Left colon (tissue), 2 donors: ENCODE measurements at regions not wholly inside any gene's neighbourhood (a gene's known extent, or its start where the extent isn't known, plus 50 kb on each side); places are given as distances from the start of the nearest gene placed in this dataset.
"Not testable (repeated sequence)": the region's sequence is repeated elsewhere in the genome, so short reads cannot be mapped to it uniquely, and the experiment has no call there.

Source experiments
- ATAC-seq: fragments of 200-7000 bp; cut with Tn5 transposase; one replicate; pipeline ENCODE4 v1.9.1; 2020; ENCODE audit warnings: mild to moderate bottlenecking, moderate library complexity
- DNase-seq, 2 donors: peaks; one replicate each; pipeline ENCODE4 v3.0.0-alpha.2; 2020
- intact Hi-C, 2 donors: fragments of 100-400 bp; cut with DNase I in 1 of 2; cut with micrococcal nuclease in 1 of 2; formaldehyde crosslinking; loops; one replicate each; pipeline versions ENCODE4 v1.11.2 to v1.14.0; 2022; cut with DNase I, micrococcal nuclease
- donor health status: DM: no; HTN: no; CAD: no.
- donor health status: DM: yes; HTN: yes; CAD: no.

DNA sequence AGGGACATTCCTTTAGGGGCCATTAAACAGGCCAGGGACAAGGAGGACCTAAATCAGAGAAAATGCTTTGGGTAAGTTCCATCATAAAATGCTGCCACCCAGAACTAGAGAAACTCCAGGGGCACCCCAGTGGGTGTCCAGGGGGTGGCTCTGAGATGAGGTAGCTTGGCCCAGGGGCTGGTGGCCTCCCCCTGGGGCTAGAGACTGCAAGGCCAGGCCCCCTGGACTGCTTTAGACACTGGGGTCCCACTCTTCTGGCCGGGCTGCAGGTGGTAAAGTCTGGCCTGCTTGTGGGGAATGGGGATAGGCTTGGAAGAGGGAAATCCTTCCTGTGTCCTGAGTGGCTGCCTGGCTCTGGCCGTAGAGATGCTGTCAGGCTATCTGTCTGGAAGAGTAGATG, 169.6 kb upstream of the PODXL start:
- intact Hi-C loops = no loop called here
- DNase-seq = no peak
- ATAC-seq = no peak

DNA sequence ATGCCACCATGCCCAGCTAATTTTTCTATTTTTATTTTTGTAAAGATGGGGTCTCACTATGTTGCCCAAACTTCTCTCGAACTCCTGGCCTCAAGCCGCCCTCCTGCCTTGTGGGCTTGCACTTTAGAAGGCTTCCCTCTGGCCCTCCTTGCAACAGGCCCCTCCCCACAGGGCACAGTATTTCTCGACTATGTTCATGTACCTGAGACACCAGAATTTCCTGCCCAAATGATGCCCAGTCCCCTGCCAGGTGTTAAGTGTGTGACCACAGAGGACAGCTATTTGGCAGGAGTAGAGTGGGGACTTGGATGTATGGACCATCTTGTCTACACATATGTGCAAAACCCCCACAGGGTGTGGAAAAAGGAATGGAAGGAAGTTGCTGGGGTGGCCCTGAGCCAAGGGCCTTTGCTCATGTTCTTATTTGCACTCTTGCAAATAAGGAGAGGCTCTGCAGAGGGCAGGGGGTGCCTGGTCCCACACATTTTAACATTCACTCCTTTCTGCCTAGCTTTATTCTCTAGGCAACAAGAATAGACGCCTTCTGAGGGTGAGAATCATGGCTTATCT, 168.4 kb upstream of the PODXL start:
- intact Hi-C loops = no loop called here

DNA sequence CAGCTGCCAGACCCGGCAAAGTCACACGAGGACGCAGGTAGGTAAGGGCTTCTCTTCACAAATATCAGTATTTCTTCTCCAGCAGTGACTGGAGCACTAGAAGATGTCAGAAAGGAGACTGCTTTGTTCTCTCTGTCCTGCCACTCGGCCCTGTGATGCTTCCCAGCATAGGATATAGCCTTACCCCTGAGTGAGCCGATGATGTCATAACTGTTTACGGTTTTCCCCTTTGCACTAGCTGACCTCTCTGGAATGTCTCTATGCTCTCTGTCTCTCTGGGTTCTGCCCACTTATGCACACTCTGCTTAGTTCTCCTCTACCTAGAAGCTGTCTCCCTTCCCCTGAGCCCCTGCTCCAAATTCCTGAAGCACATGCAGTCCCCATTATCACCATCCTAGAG, 167.5 kb upstream of the PODXL start:
- ATAC-seq (no peak), DNase-seq (no peak)
- intact Hi-C loops = no loop called here

More for the DNA sequence above, 168.4 kb upstream of the PODXL start:
- DNase-seq (no peak), ATAC-seq (no peak)

DNA sequence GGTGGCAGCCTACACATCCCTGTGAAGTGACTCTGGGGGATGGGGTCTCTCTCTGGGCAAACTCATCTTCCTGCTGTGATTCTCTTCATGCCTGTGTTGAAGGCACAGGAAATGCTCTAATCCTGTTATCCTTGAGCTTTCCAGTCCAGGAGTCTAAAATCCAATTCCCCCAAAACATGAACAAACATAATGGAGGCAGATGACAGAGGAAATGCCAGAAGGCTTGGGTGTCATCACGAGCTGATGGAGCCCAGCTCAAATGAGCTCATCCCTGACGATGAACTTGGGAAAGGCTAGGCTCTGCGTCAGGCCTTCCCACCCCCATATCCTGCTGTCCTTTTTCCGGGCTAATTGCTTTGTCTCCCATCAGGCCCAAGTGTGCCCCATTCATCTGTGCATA, 165.9 kb upstream of the PODXL start:
- intact Hi-C loops = no loop called here
- no peak for ATAC-seq

DNA sequence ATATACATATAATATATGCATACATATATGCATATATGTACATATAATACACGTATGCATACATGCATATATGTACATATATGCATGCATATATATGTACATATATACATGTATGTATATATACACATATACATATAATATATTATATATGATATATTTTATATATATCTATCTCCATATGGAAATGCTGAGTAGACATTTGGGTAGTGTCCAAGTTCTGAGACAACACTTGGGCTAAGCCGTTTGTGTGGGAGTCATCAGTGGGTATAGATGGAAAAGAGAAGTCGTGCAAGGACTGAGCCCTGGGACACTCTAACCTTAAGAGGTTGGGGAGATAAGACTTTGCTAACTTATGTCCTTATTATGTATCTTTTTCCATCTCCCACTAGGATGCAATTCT, 165.2 kb upstream of the PODXL start:
- no peak for ATAC-seq
- DNase-seq = no peak
- intact Hi-C loops = no loop called here

More for the DNA sequence above, 165.9 kb upstream of the PODXL start:
- no peak for DNase-seq

DNA sequence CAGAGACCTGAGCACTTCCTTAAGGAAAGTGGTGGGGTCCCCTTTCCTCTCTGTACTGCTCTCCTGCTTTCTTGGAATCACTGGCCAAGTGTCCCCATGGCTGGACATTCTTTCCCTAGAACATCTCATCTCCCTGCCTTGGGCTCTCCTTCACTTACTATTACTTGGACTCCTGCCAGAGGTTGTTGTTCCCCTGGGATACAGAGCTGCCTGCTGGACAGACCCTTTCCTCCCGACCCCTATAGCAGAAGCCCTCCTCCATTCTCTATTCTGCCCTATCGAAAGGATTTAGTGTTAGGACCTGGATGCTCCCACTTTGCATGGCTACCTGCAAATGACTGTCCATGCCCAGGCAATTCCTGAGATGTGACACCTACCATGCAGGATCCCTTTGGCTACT, 164.3 kb upstream of the PODXL start:
- ATAC-seq (no peak), DNase-seq (no peak)
- intact Hi-C loops = no loop called here

DNA sequence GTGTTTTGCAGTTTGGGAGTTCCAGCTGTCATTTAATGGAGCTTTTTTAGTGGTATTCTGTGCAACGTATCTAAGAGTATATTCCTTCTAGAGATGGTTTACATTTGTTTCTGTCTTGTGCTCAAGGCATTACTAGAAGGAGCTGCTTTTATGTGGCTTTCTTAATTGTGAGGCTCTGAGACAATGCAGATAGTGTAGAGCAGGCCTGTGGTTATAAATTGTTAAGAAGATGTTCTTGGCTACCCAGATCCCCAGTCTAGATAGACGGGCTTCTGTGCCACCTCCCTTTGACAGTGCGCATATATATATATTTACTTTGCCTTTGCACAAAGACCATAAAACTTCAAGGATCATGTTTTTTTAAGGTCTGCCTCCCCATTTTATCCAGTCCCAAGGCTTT, 160.8 kb upstream of the PODXL start:
- no peak for DNase-seq
- intact Hi-C loops = no loop called here
- ATAC-seq = no peak

DNA sequence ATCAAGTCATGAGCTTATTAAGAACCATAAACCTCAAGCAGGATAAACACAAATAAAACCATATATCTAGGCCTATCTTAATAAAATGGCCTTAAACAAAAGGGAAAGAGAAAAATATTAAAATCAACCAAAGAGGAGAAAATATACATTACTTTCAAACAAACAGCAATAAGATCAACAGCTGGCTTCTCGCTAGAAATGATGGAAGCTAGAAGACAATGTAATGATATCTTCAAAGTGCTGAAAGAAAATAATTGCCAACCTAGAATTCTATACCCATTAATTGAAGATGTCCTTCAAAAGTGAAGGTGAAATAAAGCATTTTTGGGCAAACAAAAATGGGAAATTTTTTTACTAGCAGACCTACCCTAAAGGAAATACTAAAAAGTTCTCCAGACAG, 142.9 kb upstream of the PODXL start:
- DNase-seq = no peak

DNA sequence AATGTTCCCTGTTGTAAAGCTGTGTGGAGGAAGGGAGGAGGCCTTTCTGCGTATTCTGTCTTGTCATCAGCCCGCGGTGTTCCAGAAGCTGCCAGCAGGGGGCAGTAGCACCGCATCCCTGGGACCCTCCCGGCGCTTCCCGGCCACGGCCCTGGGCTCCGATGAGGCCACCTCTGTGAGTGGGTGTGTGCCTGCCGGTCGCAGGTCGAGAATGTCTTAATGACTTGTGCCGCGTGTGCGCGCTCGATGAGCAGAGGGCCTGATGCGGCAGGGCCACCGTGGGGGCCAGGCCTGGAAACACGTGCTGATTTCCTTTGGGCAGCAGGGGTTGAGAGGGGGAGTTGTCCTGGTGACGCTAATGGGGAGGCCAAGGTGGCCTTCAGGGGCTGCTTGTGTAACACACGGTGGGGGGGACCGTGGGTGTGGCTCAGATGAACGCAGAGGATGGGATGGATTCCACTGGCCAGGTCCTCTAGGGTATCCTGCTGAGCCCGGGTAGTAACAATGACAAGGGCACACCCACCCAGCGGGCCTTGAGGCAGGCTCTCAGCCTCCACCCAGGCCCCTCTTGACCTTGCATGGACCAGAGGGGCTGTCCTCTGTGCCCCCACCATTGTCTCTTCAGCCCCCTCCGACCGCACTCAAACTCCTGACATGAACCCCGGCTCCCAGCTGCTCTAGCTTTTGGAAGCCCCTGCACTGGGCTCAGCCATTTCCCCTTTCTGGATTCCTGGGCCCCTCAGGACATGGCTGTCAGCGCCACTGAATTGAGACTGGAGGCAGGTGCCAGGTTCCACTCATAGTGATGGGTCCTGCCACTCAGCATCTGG, 135.9 kb upstream of the PODXL start:
- intact Hi-C loops = no loop called here
- ATAC-seq (peak; percentile 92), DNase-seq (peak in 1 of 2 donors; percentile 63)

More for the DNA sequence above, 142.9 kb upstream of the PODXL start:
- no peak for ATAC-seq
- intact Hi-C loops = no loop called here

DNA sequence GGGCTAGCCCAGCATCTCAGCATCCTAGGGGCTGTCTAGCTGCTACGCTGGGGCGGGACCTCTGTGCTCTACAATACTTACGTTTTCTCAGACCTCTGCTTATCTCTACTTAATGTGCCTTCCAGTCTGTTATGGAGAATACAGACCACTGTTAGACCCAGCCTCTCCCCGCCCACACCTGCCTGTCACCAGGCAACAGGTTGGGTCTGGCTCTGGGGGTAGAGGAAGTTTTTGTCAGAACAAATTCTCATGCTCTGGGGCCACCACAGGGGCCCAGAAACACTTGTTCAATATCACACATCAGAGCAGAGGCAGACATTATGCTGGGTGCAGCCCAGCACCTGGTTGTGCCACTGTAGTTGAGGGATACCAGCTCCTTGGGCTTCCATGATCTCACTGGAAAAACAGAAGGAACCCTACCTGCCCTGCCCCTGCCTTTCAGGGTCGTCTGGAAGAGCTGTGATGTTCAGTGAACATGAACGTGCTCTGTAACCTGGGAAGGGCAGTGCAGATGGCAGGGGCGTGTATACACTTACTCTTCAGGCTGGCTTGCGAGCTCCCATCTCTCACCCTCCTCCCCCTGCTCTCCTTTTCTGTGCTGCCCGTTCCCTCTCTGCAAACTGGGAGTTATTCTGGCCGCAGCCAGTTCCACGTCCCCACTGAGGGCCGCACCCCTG, 135.2 kb upstream of the PODXL start:
- DNase-seq (peak in 1 of 2 donors; percentile 48), ATAC-seq (no peak)
- intact Hi-C loops = no loop called here

DNA sequence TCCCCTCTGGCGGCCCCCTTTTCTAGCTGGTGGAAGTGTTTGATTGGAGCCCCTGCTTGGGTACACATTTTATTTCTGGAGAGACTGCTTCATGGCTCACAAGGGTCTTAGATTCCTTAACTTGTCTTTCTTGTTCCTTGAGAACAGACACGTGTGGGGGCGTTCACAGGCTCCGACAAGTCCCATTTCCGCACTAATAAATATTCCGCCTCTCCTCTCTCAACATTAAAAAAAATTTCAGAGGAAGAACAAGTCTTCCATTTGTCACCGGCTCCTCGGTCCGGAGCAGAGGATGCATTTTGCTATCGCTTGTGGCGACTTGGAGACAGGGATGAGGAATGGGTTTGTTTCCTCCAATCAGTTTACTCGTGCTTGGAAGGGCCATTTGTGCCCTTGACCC, 134.0 kb upstream of the PODXL start:
- ATAC-seq (no peak), DNase-seq (no peak)
- intact Hi-C loops = no loop called here

DNA sequence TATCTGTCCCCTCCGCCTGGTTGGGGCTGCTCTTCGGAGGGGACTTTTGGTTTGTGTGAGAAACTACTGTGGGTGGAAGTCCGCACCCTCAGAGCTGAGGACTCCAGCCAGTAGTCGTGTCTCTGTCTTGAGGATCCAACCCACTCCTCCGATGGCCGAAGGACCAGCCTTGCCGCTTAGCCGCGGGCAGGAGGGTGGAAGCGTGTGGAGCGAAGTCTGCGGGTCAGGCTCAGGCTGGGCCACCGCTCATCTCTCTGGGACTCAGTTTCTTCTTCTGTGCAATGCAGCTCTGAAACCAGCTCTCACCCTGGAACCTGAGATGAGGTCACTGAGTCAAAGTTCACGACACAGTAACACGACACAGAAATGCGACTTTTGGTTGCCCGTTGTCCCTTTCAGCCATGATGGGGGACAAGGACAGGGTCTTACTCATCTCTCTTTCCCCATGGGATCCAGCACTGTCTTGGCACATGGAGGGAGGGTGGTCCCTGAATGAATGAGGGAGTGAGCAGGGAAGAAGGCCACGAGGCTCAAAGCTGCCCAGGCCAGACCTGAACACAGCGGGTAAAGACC, 133.3 kb upstream of the PODXL start:
- DNase-seq (no peak), ATAC-seq (no peak)
- intact Hi-C loops = no loop called here

DNA sequence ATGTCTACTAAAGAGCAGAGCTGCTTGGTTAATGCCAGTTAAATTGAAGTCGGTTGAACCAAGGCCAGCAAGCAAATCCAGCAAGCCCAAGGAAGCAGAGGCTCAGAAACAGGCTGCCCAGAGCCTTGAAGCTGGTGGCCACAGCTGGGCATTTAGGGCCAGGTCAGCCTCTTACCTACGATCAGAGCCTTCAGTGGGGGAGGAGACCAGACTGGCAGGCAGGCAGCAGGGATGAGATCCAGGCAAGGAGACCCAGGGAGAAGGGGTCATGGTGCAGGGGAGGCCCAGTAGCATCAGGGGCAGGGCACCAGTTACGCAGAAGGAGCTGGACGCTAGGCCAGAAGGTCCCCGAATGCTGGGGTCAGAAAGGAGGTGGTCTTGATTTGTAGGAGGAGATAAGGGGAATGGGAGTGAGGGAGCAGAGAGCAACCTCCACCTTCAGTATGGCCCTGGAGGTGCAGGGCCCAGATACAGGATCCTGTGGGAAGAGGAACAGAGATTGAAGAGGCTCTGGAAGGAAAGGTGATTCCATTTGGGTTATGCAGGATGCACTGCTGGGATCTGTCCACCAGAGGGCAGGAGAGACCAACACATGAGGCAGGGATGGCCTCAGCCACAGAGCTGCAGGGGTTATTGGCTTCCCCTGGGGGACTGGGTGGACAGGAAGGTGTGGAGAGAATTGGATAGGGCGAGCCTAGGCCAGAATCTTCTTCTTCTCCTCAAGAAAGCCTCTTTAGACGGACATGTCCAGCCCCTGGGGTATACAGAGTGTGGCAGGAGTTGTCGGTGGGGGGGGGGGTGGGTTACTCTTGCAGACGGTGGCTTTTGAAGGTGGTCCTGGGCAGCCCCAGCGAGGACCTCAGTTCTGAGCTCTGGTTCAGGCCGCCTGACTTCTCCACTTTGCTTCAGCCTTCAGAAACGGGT, 132.6 kb upstream of the PODXL start:
- ATAC-seq = peak; percentile 63
- peak in 1 of 2 donors; percentile 62 for DNase-seq
- intact Hi-C loops = no loop called here

DNA sequence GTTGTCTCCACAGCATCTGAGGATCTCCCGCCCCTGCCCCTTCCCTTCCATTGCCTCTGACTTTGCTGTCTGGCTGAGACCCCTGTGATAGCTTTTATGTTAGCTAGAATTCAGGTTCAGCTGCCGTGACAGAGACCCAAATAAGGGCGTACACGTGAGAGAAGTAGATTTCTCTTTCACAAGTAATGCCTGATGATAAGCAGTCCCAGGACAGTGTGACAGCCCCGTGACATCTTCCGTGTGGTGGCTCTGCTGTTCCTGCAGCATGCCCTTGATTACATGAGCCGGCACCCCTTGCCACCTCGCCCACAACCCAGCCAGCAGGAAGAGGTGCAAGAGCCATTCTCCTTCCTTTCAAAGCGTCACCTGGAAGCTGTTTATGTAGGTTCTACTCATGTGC, 130.9 kb upstream of the PODXL start:
- ATAC-seq (no peak), DNase-seq (no peak)
- intact Hi-C loops = no loop called here

DNA sequence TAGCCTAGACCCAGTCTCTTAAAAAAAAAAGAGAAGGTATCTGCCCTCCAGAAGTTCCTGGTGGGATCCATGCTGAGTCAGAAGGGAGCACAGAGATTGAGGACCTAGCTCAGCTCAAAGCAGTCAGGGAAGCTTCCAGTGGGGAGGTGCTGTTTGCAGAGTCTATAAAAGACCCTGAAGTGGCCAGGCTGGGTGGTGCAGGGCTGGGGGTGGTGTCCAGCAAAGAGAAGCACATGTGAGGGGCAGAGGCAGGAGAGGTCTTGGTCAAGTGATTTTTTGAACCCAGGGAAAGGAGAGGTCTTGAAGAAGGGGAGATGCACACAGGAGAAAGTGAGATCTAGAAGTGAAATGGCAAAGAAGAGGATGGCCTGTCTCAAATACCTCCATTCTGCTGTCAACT, 130.4 kb upstream of the PODXL start:
- intact Hi-C loops = no loop called here
- ATAC-seq (no peak), DNase-seq (no peak)

DNA sequence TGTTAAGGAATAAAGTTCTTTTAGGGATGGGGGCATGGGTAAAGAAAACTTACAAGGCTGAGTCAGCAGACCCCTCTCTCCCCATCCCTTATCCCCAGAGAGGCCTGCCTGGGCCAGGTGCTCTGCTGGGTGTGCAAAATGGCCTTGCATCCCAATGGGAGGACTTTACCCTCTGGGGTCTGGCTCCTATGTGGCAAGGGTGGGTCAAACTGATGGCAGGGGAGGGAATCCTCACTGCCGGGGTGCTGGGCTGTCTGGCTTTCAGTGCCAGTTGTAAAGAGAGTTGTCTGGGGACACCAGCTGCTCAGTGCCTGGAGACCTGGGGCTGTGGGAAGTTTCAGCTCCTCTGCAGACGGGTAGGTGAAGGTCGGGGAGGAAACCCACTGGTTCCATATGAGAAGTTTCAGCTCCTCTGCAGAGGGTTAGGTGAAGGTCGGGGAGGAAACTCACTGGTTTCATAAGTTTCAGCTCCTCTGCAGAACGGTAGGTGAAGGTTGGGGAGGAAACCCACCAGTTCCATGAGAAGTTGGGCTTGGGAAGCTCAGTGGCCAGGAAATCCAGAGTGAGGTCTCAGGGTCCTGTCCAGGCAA, 127.2 kb upstream of the PODXL start:
- intact Hi-C loops = no loop called here
- DNase-seq = no peak
- ATAC-seq = no peak

DNA sequence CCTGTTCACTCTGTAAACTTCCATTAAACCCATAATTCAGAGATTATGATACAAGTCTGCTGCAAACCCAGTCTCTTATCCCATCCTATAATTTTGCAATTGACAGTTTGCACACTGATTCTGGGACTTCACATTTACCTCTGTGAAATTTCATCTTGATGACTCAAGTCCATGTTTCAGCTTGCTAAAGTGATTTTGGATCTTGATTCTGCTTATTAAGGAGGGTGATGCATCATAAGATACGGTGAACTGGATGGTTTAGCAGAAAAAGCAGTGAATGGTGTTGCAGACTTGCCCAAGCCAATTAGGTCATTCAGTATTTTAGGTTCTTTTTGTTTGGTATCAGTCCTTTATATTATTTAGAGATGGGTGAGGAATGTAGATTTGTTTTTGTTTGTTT, 125.5 kb upstream of the PODXL start:
- no peak for ATAC-seq
- intact Hi-C loops = no loop called here
- no peak for DNase-seq

DNA sequence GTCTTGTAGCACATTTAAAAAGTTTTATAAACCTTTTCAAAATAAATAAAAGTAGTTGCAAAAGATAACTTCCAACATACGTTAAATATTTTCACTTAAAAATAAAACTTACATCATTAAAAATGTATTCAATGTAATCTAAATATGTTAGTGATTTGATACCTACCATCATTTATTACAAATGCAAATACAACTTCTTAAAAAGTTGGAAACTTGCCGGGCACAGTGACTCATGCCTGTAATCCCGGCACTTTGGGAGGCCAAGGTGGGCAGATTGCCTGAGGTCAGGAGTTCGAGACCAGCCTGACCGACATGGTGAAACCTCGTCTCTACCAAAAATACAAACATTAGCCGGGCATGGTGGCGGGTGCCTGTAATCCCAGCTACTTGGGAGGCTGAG, 122.6 kb upstream of the PODXL start:
- ATAC-seq, intact Hi-C loops, DNase-seq: not testable (repeated sequence)
